Esophagus muscularis mucosa (tissue), 4 donors: ENCODE measurements at regions not wholly inside any gene's neighbourhood (a gene's known extent, or its start where the extent isn't known, plus 50 kb on each side); places are given as distances from the start of the nearest gene placed in this dataset.
"Not testable (repeated sequence)": the region's sequence is repeated elsewhere in the genome, so short reads cannot be mapped to it uniquely, and the experiment has no call there.

Source experiments
- DNase-seq: peaks from one replicate; pipeline ENCODE4 v3.0.0-alpha.2; 2017; ENCODE audit errors: extremely low spot score
- H3K27ac ChIP-seq, 4 donors: fragments of 200-600 bp; sonication (generic); replicated peaks in 1 of 4; 1 replicate in 3 of 4; 2 replicates in 1 of 4; pipeline ENCODE4 v1.5.1; 2016 to 2019; ENCODE audit warnings: mild to moderate bottlenecking in 1 of 4
- H3K27me3 ChIP-seq, 4 donors: fragments of 200-600 bp; sonication (generic); one replicate each; pipeline versions ENCODE4 v1.5.1 to v1.6.0; 2016 to 2019
- H3K36me3 ChIP-seq, 4 donors: fragments of 200-600 bp; sonication (generic); one replicate each; pipeline ENCODE4 v1.5.1; 2016 to 2019
- H3K4me1 ChIP-seq, 4 donors: fragments of 200-600 bp; sonication (generic); one replicate each; pipeline ENCODE4 v1.5.1; 2016 to 2019
- H3K4me3 ChIP-seq, 4 donors: fragments of 200-600 bp; sonication (generic); 1 replicate in 2 of 4; 2 replicates in 2 of 4; pipeline ENCODE4 v1.5.1; 2016 to 2019; ENCODE audit warnings: mild to moderate bottlenecking in 4 of 4, moderate library complexity in 1 of 4
- H3K9me3 ChIP-seq, 4 donors: fragments of 200-600 bp; sonication (generic); 1 replicate in 3 of 4; 2 replicates in 1 of 4; pipeline ENCODE4 v1.5.1; 2016 to 2019
- EP300 ChIP-seq: sonication (generic); formaldehyde crosslinking; IDR thresholded peaks from one replicate; pipeline ENCODE4 v1.6.1; 2017; ENCODE audit warnings: antibody characterized with exemption
- POLR2A ChIP-seq: fragments of 450-650 bp; IDR thresholded peaks from one replicate; pipeline ENCODE4 v1.6.1; 2017; ENCODE audit warnings: antibody characterized with exemption, moderate library complexity, mild to moderate bottlenecking, low read depth
- POLR2AphosphoS5 ChIP-seq, 2 donors: sonication (generic); formaldehyde crosslinking; IDR thresholded peaks; one replicate each; pipeline ENCODE4 v1.6.1; 2017; ENCODE audit warnings: antibody characterized with exemption in 2 of 2
- whole genome bisulfite sequencing: methylation state at CpG from one replicate; pipeline ENCODE4 v1.1.5; 2018; 5-methylcytosine and 5-hydroxymethylcytosine counted together
- intact Hi-C: fragments of 100-400 bp; cut with DNase I; formaldehyde crosslinking; loops from one replicate; pipeline ENCODE4 v1.15.1; 2023
- TF ChIP-seq, protein P1 (sequence below), 3 experiments: fragments of 200-600 bp in 2 of 3; fragments of 450-650 bp in 1 of 3; sonication (generic) in 2 of 3; IDR thresholded peaks; one replicate each; pipeline ENCODE4 v1.5.1; 2017 to 2019; ENCODE audit warnings: antibody characterized with exemption in 3 of 3, mild to moderate bottlenecking in 2 of 3, moderate library complexity in 1 of 3

DNA sequence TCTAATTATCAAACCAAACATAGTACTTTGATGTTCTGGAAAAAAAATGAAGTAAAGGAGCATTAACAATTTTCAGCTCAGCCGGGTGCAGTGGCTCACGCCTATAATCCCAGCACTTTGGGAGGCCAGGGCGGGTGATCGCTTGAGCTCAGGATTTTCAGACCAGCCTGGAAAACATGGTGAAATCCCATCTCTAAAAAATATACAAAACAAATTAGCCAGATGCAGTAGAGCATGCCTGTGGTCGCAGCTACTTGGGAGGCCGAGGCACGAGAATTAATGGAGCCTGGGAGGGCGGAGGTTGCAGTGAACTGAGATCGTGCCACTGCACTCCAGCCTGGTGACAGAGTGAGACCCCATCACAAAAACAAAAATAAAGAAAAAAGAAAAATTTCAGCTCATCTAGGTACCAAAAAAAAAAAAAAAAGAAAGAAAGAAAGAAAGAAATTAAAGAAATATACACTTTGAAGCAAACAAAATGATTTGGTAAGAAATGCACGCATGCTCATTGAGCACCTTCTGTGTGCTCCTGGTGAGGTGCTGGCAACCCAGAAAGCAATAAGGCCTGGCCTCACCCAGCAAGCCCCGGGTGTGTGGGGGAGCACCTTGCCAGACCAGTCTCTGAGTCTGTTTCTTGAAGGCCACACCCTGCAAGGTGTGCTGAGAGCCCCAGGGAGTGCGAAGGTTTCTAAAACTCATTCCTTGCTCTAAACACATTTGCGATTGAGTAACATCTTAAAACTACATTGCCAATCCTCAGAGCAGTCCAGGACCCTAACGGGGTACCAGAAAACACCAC, 133.5 kb downstream of the TFCP2L1 start:
- peaks cover 0 to 5% (median 0%) of the 10 kb centered on the region in 4 donors for H3K4me1 ChIP-seq
- no peaks in the 10 kb centered on the region for H3K27me3 ChIP-seq
- H3K27ac ChIP-seq, result no peak overlapping the region
- intact Hi-C loops, result no loop called here
- TF ChIP-seq EP300, result no peak
- H3K36me3 ChIP-seq, result no peaks in the 10 kb centered on the region
- DNase-seq, result no peak
- 87% methylated on average over 14 of the region's 14 CpGs for WGBS
- no peak overlapping the region for H3K4me3 ChIP-seq
- peaks cover 0 to 3% (median under 1%) of the 10 kb centered on the region in 4 donors for H3K9me3 ChIP-seq

DNA sequence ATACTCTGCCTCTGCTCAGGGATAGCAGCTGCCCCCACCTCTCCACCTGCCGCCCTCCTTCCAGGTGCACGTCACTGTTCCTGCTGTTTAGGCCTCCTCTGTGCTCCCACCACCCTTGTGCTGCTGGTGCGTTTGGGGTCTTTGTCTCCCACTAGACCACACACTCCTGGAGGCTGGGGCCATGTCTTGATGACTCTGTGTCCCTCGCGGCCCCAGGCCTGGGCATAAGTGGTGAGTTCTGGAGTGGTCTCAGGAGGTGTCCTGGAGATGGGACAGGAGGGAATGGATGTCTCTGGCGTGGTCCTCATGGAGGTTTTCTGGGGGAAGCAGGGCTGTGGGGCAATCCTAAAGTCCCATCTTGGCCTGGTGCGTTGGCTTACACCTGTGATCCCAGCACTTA, 132.1 kb downstream of the TFCP2L1 start:
- Histone ChIP-seq H3K36me3 (no peaks in the 10 kb centered on the region), H3K27me3 (no peaks in the 10 kb centered on the region), H3K9me3 (peaks cover 0 to 17% (median 11%) of the 10 kb centered on the region in 4 donors), H3K4me3 (no peak overlapping the region), H3K27ac (no peak overlapping the region), H3K4me1 (peaks cover 0 to 5% (median 0%) of the 10 kb centered on the region in 4 donors)
- intact Hi-C loops, result no loop called here
- TF ChIP-seq POLR2A, result no peak
- TF ChIP-seq EP300, result no peak
- no peak for DNase-seq
- WGBS, result 94% methylated on average over 6 of the region's 7 CpGs

DNA sequence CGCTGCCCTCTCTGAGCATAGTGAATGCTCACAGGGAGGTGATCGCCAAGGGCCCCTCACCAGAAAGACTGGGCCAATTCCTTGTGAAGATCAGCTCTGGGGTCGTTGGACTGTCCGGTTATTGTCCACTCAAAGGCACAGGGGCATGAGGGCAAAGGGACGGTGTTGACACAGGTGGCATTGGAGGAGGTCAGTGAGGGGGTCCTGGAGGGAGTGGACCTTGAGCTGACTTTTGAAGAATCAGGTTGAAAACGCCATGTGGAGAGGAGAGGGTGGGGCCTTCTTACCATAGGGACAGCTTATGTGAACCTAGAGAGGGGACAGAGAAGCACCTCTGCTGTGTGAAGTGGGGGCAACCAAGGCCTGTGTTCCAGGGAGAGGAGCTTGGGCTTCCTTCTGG, 131.5 kb downstream of the TFCP2L1 start:
- Histone ChIP-seq H3K27ac (no peak overlapping the region), H3K9me3 (peaks cover 0 to 23% (median 16%) of the 10 kb centered on the region in 4 donors), H3K27me3 (no peaks in the 10 kb centered on the region), H3K36me3 (no peaks in the 10 kb centered on the region), H3K4me1 (peaks cover 0 to 5% (median 0%) of the 10 kb centered on the region in 4 donors), H3K4me3 (no peak overlapping the region)
- TF ChIP-seq, protein P1, sequence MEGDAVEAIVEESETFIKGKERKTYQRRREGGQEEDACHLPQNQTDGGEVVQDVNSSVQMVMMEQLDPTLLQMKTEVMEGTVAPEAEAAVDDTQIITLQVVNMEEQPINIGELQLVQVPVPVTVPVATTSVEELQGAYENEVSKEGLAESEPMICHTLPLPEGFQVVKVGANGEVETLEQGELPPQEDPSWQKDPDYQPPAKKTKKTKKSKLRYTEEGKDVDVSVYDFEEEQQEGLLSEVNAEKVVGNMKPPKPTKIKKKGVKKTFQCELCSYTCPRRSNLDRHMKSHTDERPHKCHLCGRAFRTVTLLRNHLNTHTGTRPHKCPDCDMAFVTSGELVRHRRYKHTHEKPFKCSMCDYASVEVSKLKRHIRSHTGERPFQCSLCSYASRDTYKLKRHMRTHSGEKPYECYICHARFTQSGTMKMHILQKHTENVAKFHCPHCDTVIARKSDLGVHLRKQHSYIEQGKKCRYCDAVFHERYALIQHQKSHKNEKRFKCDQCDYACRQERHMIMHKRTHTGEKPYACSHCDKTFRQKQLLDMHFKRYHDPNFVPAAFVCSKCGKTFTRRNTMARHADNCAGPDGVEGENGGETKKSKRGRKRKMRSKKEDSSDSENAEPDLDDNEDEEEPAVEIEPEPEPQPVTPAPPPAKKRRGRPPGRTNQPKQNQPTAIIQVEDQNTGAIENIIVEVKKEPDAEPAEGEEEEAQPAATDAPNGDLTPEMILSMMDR (IDR thresholded peaks at IDR 0.05), result no peak
- TF ChIP-seq EP300 (no peak), POLR2A (no peak), POLR2AphosphoS5 (IDR thresholded peaks at IDR 0.05) (no peak)
- WGBS, result 85% methylated on average over 6 of the region's 6 CpGs
- no peak for DNase-seq
- intact Hi-C loops, result no loop called here

DNA sequence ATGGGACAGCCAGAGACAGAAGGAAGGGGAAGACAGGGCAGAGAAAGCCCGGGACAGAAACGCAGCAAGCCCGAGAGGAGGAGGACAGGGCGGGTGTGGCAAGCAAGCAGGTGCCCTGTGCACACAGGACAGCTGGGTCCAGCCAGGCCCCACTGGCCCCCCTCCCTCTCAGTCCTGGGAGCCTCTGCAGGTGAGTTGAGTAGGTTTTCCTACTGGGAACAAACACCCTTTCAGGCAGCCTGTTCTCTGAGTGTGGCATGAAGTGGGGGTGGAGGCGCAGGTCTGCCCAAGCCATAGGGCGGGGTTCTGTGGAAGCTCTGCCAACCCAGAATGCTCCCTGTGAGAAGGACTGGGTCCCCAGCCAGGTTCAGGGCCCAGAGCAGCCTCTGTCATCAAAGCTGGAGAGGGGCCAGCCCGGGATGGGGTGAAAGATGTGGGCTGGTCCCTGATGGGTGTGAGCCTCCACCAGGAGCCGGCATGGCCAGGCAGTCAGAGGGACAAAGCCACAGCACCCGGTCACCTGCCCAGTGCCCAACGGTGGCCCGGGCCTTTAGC, 129.4 kb downstream of the TFCP2L1 start:
- Histone ChIP-seq H3K27me3 (no peaks in the 10 kb centered on the region), H3K27ac (no peak overlapping the region), H3K36me3 (no peaks in the 10 kb centered on the region), H3K4me1 (no peaks in the 10 kb centered on the region), H3K4me3 (no peak overlapping the region), H3K9me3 (peaks cover 0 to 25% (median 17%) of the 10 kb centered on the region in 4 donors)
- no peak for DNase-seq
- 86% methylated on average over 9 of the region's 11 CpGs for WGBS
- TF ChIP-seq POLR2AphosphoS5 (IDR thresholded peaks at IDR 0.05) (no peak), EP300 (no peak), POLR2A (no peak)
- TF ChIP-seq, protein P1 (IDR thresholded peaks at IDR 0.05), result no peak
- intact Hi-C loops, result no loop called here

DNA sequence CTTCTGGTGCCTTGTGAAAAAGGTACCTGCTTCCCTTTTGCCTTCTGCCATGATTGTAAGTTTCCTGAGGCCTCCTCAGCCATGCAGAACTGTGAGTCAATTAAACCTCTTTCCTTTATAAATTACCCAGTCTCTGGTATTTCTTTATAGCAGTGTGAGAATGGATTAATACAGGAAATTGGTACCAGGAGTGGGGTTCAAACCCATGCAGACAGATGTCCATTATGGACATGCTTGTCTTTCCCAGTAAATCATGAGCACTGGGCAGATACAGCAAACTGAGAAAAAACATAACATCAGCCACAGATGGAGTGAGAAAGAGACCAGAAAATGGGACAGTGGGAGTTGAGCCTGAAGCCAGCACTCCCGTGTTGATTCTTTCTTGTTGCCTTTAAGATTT, 127.5 kb downstream of the TFCP2L1 start:
- H3K27ac ChIP-seq, H3K27me3 ChIP-seq, intact Hi-C loops, H3K36me3 ChIP-seq, H3K4me1 ChIP-seq, H3K4me3 ChIP-seq, DNase-seq: not testable (repeated sequence)
- WGBS, result 97% methylated on average over 1 of the region's 1 CpG
- peaks cover 0 to 26% (median 17%) of the 10 kb centered on the region in 4 donors for H3K9me3 ChIP-seq

DNA sequence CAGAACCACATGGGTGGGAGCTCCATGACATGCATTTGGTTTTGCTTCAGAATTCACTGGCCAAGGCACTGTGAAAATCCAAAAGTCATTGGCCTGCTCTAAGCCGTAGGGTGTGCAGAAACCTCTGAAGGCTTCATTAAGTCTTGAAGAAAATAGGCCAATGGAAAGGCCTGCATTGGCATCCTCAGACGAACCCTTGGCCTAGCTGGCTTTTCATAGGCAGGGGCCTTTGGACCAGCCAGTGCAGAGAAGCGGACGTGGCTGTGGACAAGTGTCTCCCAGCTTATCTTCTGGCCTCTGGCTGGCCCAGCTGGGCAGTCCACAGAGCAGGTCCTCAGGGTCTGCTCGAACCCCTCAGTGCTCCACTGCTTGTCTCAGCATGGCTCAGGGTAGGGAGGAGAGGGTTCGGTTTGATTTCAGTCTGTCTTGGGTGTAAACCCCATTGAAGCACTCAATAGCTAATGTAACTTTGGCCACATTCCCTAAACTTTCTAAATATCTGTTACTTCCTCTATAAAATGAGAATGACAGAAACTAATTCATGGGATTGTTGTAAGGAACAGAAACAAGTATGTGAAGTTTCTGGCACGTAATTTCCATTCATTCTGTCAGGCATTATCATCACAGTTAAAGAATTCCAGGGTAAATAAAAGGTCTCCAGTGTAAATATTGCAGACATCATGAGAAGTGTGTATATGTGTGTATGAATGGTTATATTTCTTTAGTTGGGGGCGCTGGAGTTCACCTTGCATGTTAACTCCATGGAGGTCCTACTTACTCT, 125.5 kb downstream of the TFCP2L1 start:
- TF ChIP-seq, protein P1 (IDR thresholded peaks at IDR 0.05), result no peak
- TF ChIP-seq POLR2A (no peak), EP300 (no peak), POLR2AphosphoS5 (IDR thresholded peaks at IDR 0.05) (no peak)
- 76% methylated on average over 8 of the region's 8 CpGs for WGBS
- H3K27ac ChIP-seq, result no peak overlapping the region

More for the DNA sequence above, 125.5 kb downstream of the TFCP2L1 start:
- intact Hi-C loops, result no loop called here
- H3K4me1 ChIP-seq, result no peaks in the 10 kb centered on the region
- no peak for DNase-seq
- H3K4me3 ChIP-seq, result no peak overlapping the region
- peaks cover 0 to 33% (median 17%) of the 10 kb centered on the region in 4 donors for H3K9me3 ChIP-seq
- H3K36me3 ChIP-seq, result no peaks in the 10 kb centered on the region
- no peaks in the 10 kb centered on the region for H3K27me3 ChIP-seq
